PC-3 (cell line): ENCODE measurements at regions not wholly inside any gene's neighbourhood (a gene's known extent, or its start where the extent isn't known, plus 50 kb on each side); places are given as distances from the start of the nearest gene placed in this dataset.

Source experiments
- ATAC-seq: fragments of 200-7000 bp; cut with Tn5 transposase; 2 replicates; pipeline ENCODE4 v1.9.1; 2020; ENCODE audit warnings: mild to moderate bottlenecking, moderate library complexity
- BruUV-seq: library from RNA; stranded (reverse); fragments of 400-500 nt; replicated peaks from 2 replicates; lab custom pipeline; 2021; lab: Mats Ljungman, UMichigan
- CTCF ChIA-PET: fragments of 300-600 bp; sonication (Branson Sonifier 250); formaldehyde crosslinking; loops from one replicate; lab custom pipeline; 2022; ENCODE audit warnings: antibody characterized with exemption; lab: Charles Lee
- POLR2A ChIA-PET: fragments of 300-600 bp; sonication (Branson Sonifier 250); formaldehyde crosslinking; loops from one replicate; lab custom pipeline; 2022; ENCODE audit warnings: antibody characterized with exemption; ENCODE audit not compliant: unreplicated experiment; lab: Charles Lee
- DNase-seq: peaks from one replicate; pipeline ENCODE4 v3.0.0-alpha.2; 2015
- H2AFZ ChIP-seq: fragments of 300-600 bp; sonication (generic); 2 replicates; pipeline ENCODE4 v1.6.0; 2016; ENCODE audit warnings: antibody characterized with exemption, low read length
- H3F3A ChIP-seq: fragments of 300-600 bp; sonication (generic); one replicate; pipeline ENCODE4 v1.6.0; 2017; ENCODE audit warnings: antibody characterized with exemption, low read length, control low read depth, mild to moderate bottlenecking; ENCODE audit not compliant: unreplicated experiment
- H3K27ac ChIP-seq: fragments of 300-600 bp; sonication (generic); 2 replicates; pipeline ENCODE4 v1.5.1; 2016; ENCODE audit warnings: mild to moderate bottlenecking, low read length
- H3K27me3 ChIP-seq: fragments of 300-600 bp; sonication (generic); 2 replicates; pipeline ENCODE4 v1.6.1; 2016; ENCODE audit warnings: low read length, mixed read lengths
- H3K36me3 ChIP-seq: fragments of 300-600 bp; sonication (generic); 2 replicates; pipeline ENCODE4 v1.6.1; 2016; ENCODE audit warnings: low read depth, mixed run types, low read length, mixed read lengths
- H3K4me1 ChIP-seq: fragments of 300-600 bp; sonication (generic); 2 replicates; pipeline ENCODE4 v1.5.1; 2016; ENCODE audit warnings: low read length; ENCODE audit not compliant: insufficient read depth
- H3K4me2 ChIP-seq: fragments of 300-600 bp; sonication (generic); 2 replicates; pipeline ENCODE4 v1.6.0; 2016; ENCODE audit warnings: low read length
- H3K4me3 ChIP-seq: fragments of 300-600 bp; sonication (generic); 2 replicates; pipeline ENCODE4 v1.5.1; 2016; ENCODE audit warnings: mild to moderate bottlenecking, low read length, mixed read lengths
- H3K79me2 ChIP-seq: fragments of 300-600 bp; sonication (generic); 2 replicates; pipeline ENCODE4 v1.6.1; 2017; ENCODE audit warnings: low read length, mixed read lengths
- H3K9ac ChIP-seq: fragments of 300-600 bp; sonication (generic); 2 replicates; pipeline ENCODE4 v1.6.0; 2016; ENCODE audit warnings: mild to moderate bottlenecking, low read length
- H3K9me2 ChIP-seq: fragments of 300-600 bp; sonication (generic); replicated peaks from 2 replicates; pipeline ENCODE4 v1.6.1; 2016; ENCODE audit warnings: mixed run types, low read length, mixed read lengths
- H3K9me3 ChIP-seq: fragments of 300-600 bp; sonication (generic); 2 replicates; pipeline ENCODE4 v1.6.1; 2016; ENCODE audit warnings: low read length, mixed read lengths
- H4K20me1 ChIP-seq: fragments of 300-600 bp; sonication (generic); 2 replicates; pipeline ENCODE4 v1.6.1; 2016; ENCODE audit warnings: low read length, mixed read lengths
- CTCF ChIP-seq: fragments of 300-600 bp; sonication (generic); conservative IDR thresholded peaks from 2 replicates; pipeline ENCODE4 v1.5.1; 2017; ENCODE audit warnings: antibody characterized with exemption, low read depth, mild to moderate bottlenecking, low read length
- EZH2 ChIP-seq: fragments of 300-600 bp; sonication (generic); IDR thresholded peaks from one replicate; pipeline ENCODE4 v1.6.1; 2017; ENCODE audit warnings: antibody characterized with exemption, mild to moderate bottlenecking, low read length; ENCODE audit not compliant: unreplicated experiment
- EZH2phosphoT487 ChIP-seq: fragments of 300-600 bp; sonication (generic); IDR thresholded peaks from 2 replicates; pipeline ENCODE4 v1.6.1; 2018; ENCODE audit warnings: mild to moderate bottlenecking, antibody characterized with exemption, low read length, borderline replicate concordance
- intact Hi-C: fragments of 100-400 bp; cut with micrococcal nuclease; formaldehyde crosslinking; loops from 2 replicates; pipeline ENCODE4 v1.9.0; 2023

DNA sequence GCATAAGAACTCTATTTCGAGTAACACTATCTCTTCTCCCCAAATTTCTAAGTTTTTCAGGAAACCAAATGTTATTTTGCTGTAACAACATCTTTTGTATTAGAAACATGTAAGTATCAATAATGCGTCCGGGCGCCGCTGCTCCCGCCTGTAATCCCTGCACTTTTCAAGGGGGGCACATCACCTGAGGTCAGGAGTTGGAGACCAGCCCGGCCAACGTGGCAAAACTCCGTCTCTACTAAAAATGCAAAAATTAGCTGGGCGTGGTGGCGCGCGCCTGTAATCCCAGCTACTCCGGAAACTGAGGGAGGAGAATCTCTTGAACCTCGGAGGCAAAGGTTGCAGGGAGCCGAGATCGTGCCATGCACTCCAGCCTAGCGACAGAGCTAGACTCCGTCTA is 881.1 kb upstream of the NUDT12 start:
- Histone ChIP-seq H3K9me2 (no peaks in the 10 kb centered on the region), H3K79me2 (no peaks in the 10 kb centered on the region), H3K9me3 (no peaks in the 10 kb centered on the region), H3K4me1 (no peaks in the 10 kb centered on the region), H4K20me1 (no peaks in the 10 kb centered on the region), H3K4me2 (no peak overlapping the region), H3K9ac (no peak overlapping the region), H3K27me3 (no peaks in the 10 kb centered on the region), H3K36me3 (no peaks in the 10 kb centered on the region), H3K4me3 (no peak overlapping the region), H3K27ac (no peak overlapping the region), H3F3A (no peaks in the 10 kb centered on the region), H2AFZ (no peak overlapping the region)
- ChIA-PET CTCF (no interaction called here), POLR2A (no interaction called here)
- DNase-seq = no peak
- intact Hi-C loops = no loop called here
- no TSS peak for BruUV-seq
- TF ChIP-seq EZH2 (no peak), CTCF (no peak), EZH2phosphoT487 (no peak)
- ATAC-seq = no peak

DNA sequence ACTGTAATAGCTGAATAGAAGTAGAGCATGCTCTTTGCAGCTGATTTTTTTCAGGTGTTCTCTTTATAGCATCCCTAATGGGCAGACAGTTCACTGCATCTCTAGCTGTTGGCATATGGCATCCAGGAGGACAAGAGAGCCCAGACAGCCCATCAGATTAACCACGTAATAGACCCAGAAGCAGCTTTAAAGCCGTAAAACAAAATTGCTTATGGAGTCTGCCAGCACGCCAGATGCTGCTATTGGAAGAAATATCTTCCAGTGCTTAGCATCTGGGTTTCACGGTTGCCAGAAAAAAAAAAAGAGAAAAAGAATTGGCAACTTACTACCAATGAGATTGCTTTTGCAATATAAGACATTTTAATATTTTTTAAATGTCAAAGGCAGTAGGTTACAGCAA is 869.4 kb upstream of the NUDT12 start:
- H3K4me1 ChIP-seq = no peaks in the 10 kb centered on the region
- H3K4me3 ChIP-seq = no peak overlapping the region
- no peaks in the 10 kb centered on the region for H3K27me3 ChIP-seq
- no peaks in the 10 kb centered on the region for H3K9me3 ChIP-seq
- H2AFZ ChIP-seq = no peak overlapping the region
- TF ChIP-seq CTCF (no peak), EZH2 (no peak), EZH2phosphoT487 (no peak)
- no peaks in the 10 kb centered on the region for H3F3A ChIP-seq
- ATAC-seq (no peak), DNase-seq (no peak)
- no peaks in the 10 kb centered on the region for H3K36me3 ChIP-seq
- no TSS peak for BruUV-seq
- CTCF ChIA-PET = no interaction called here
- H4K20me1 ChIP-seq = no peaks in the 10 kb centered on the region
- no peaks in the 10 kb centered on the region for H3K9me2 ChIP-seq
- H3K9ac ChIP-seq = no peak overlapping the region
- POLR2A ChIA-PET = no interaction called here
- H3K79me2 ChIP-seq = no peaks in the 10 kb centered on the region
- intact Hi-C loops = no loop called here
- H3K27ac ChIP-seq = no peak overlapping the region
- no peak overlapping the region for H3K4me2 ChIP-seq

- Histone ChIP-seq H3K9ac (no peak overlapping the region), H3K4me3 (no peak overlapping the region), H4K20me1 (no peaks in the 10 kb centered on the region), H3K36me3 (no peaks in the 10 kb centered on the region), H3K9me3 (no peaks in the 10 kb centered on the region), H2AFZ (no peak overlapping the region), H3F3A (no peaks in the 10 kb centered on the region), H3K79me2 (no peaks in the 10 kb centered on the region), H3K27ac (no peak overlapping the region), H3K4me1 (no peaks in the 10 kb centered on the region), H3K27me3 (no peaks in the 10 kb centered on the region), H3K4me2 (no peak overlapping the region), H3K9me2 (no peaks in the 10 kb centered on the region)
- ATAC-seq (no peak), DNase-seq (no peak)
- ChIA-PET POLR2A (no interaction called here), CTCF (no interaction called here)
- BruUV-seq = no TSS peak
- TF ChIP-seq CTCF = no peak
- no peak for TF ChIP-seq EZH2phosphoT487
- TF ChIP-seq EZH2 = no peak
- intact Hi-C loops = no loop called here
These were observed 868.5 kb upstream of the NUDT12 start for GRCh38 chr5:104431002-104431620.
